NCI-H2171 (cell line): ENCODE measurements at regions not wholly inside any gene's neighbourhood (a gene's known extent, or its start where the extent isn't known, plus 50 kb on each side); places are given as distances from the start of the nearest gene placed in this dataset.
"Not testable (repeated sequence)": the region's sequence is repeated elsewhere in the genome, so short reads cannot be mapped to it uniquely, and the experiment has no call there.

ENCODE experiments used
- DNase-seq: peaks from one replicate; lab custom pipeline; 2025; lab: John Stamatoyannopoulos, UW

DNA sequence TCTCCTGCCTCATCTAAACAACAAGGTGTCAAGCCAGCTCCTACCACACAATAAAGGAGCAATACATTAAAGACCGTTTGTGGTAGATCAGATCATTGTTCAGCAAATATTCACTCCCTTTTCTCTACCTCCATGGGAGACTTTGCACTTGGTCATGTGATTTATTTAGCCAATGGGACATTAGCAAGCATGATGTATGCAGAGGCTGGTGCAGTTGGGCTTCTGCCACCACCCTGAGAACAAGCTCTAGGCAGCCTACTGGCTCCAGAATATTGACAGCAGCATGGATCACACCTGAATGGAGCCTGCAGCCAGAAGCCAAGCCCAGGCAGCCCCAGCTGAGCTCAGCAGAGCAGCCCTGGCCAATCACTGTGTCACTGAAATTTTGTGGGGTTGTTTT, 99.4 kb upstream of the UBE2E2 start:
- no peak for DNase-seq

DNA sequence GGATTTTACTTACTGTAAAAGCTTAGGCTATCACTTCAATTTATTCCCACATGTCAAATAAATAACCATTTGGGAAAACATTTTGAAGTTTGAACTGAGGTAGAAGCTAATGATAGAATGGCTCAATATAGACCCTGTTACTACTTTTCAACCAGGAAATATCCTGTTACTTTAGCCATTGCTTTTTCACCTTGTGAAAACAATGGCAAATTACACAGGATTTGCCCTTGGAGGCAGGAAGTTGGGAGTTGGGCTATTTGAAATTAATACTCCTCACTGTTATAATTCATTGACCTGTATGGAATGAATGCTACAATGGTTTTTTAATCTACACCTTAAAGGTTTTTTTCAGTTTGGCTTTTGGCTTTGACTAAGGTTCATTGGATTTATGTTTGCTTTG, 98.1 kb upstream of the UBE2E2 start:
- no peak for DNase-seq

DNA sequence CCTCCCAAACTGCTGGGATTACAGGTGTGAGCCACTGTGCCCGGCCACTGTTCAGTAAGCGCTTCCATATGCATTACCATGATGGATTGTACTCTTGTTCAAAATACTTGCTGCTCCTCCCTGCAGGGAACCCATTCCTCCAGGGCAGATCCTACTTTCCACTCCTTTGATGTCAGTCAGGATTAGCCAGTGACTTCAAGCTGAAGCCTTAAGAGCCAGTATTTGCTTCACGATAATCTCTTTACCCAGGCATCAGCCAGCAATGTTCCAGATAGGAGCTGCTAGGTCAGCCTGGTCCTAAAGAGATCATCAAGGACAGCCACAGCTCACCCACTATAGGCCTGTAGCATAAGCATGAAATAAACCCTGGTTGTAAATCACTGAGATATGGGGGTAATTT, 96.5 kb upstream of the UBE2E2 start:
- DNase-seq, result no peak

DNA sequence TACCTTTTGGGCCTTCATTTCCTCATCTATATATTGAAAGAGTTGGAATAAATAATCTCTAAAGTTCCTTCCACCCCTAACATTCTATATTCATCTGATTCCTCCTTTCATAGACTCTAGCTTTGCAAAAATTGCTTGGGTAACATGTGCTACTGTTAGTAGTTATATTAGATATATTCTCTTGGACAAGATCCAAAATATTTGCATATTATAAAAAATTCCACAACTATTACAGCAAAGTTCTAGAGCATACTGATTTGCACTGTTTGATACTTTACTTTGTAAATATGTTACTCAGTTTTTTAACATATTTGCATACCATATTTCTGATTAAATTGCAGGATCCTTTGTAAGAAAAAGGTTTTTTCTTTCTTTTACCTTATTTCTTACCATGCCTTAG, 95.9 kb upstream of the UBE2E2 start:
- DNase-seq, result no peak

DNA sequence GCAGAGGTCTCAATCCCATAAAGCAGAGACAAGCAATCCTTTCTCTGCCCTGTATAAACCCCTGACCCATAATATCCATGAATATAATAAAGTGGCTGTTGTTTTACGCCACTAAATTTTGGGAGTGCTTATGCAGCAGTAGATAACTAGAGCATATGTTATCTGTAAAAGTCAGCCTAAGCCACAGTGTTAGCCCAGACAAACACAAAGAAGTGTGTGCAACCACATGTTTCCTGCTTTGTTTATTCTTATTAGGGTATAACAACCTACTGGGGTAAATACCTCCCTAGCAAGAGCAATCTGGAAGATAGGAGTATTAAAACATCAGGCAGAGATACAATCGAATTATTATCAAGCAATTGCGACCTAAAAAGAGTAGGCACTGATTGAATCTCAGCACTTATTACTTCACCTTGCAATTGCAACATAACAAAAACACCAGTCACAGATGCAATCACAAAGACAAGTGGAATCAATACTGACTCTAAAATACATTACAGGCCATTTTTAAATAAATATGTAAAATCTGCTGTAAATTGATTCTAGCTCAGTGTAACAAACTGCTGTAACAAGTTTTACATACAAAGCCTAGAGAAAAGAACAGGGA, 94.6 kb upstream of the UBE2E2 start:
- no peak for DNase-seq

DNA sequence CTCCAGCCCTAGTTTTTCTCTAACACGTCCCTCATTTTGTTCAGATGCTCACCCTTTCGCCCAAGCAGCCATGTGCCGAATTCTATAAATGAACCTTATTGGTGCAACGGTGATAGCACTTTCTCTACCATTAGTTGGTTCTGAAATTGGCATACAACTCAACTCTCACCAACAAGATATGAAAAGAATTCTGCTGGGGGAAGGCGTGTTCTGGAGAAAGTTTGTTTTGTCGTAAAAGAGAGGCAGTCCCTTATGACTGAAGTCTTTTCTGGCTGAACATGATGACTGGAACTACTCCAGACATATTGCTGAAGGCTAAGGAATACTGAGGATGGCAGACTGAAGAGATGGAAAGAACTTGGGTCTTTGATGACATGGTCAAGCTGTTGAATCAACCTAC, 91.8 kb upstream of the UBE2E2 start:
- no peak for DNase-seq

DNA sequence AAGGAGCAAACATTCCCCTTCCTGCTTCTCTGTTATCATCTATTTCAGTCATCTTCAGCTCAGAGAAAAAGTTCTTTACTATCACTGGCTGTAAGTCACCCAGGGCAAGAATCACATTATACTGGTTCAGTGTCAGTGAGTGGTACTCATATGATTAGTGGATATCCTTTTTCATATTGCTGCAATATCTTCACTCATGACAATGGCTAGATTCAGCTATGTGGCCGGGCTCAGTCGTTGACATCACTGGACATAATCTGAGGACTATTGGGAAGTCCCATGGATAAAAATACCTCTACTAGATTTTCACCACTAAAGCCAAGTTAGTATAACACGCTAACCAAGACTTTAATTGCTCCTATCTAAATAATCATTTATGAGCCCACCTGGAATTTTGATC, 91.3 kb upstream of the UBE2E2 start:
- no peak for DNase-seq

DNA sequence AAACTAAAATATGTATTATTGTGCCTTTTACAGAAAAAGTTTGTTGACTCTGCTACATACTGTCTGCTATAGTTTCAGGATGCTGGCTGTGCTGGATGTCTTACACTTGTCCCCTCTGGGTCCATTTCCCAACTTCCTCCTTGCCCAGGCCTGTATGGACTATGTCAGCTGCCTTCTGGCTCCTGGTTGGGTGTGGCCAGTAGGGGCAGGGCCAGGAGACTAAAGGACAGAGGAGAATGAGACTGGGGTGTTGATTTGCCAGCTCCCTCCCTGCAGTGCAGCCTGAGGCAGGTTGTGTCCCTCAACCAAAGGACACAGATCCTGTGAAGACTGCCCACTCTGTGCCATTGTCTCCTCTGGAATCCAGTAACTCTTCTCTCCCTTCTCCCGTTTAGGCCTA, 90.6 kb upstream of the UBE2E2 start:
- no peak for DNase-seq

DNA sequence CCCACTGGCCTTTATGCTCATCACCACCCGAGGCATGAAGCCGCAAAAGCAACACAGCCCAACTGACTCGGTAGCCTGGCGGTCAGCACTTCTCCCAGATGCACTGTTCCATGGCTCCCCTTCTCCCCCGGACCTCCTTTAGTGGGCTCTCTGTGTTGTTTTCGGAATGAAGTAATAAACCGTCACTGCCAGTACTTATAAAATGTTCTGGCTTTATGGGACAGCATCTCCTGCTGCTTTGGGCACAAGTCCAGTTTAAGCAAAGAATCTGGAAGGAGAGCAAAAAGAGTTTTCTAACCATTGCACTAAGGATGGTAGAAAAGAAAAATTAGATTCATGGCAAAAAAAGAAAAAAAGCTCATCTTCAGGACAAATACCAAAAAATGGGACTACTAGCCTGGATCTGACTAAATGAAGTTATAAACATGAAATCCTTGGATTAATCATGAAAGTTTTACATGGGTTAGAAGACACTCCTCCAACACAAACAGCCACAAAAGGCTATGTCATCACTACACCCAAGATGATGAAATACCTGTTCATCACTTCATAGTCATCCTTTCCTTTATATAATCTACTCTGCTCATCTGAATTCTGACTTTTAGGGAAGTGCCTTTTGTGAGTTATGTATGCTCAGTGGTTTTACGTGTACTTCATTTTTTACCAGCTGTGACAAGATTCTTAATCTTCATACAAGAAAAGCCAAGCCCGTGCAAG, 89.5 kb upstream of the UBE2E2 start:
- DNase-seq, result no peak

DNA sequence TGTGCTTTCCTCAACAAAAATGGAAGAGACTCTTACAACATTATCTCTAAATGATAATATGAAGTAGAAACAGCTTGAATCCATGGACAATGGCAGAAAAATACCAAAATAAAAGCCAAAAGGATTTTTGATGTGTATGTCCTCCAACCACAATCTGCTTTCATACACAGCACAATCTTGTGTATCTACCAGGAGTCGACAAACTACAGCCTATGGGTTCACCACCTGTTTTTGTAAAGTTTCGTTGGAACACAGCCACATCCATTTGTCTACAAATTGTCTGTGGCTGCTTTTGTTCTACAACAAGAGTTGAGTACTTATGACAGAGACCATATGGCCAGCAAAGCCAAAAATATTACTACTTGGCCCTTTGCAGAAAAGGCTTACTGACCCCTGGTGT, 88.7 kb upstream of the UBE2E2 start:
- no peak for DNase-seq

DNA sequence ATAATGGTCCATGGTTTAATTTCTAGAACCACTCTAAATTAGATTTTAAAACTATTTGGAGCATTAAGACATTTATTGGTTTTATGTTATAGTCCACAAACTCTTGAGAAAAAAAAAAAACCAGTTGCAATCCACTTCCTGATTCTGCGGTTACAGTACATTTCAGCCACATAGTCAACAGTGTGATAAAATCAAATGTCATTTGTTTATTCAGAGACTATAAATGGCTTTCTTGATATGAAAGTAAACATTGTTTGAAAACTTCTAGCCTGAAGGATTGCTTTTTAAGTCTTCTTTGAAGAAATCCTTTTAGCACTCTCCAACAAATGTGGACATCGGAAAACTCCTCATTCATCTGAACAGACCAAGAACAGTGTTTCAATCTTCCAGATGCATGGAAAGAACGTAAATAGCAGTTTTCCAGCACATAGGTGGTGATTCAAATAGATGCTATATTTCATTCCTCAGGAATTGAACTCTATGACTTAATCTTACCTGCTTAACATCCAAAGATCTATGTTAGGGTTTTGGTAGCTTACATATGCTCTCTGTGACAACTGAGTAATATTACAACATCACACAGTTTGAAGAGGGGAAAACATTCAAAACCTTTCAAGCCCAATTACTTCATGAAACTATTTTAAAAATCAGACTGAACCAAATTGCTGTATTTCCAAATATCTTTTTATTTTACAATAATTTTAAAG, 87.8 kb upstream of the UBE2E2 start:
- no peak for DNase-seq

DNA sequence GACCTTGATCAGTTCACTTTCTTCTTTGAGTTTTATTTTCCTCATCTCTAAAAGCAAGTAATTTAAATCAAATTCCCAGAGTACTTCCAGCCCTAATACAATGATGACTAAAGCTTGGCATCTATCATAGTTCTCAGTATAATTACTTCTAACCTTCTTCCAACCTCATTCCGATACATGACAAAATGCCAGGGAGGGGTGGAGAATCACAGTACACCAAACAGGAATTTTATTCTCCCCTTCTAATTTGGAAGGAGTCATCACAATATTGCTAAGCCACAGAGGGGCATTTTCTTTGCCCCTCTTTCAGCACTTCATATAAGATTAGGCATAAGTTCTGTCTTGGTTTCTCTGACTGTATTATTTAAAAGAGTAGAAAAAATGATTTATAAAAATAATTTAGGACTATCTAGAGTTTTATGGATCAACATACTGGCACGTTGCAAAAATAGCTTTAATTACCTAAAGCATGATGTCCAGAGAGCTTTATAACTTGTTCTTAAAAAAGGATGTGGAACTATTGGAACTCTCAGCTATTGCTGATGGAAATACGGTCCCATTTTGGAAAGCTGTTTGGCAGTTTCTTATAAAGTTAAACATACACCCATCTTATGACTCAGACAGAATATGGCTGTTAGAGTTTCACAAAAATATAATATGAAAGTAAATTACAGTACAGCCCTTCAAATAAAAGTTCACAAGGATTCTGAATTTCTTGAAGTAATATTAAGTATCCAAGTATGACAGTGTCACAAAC, 86.9 kb upstream of the UBE2E2 start:
- DNase-seq, result no peak

DNA sequence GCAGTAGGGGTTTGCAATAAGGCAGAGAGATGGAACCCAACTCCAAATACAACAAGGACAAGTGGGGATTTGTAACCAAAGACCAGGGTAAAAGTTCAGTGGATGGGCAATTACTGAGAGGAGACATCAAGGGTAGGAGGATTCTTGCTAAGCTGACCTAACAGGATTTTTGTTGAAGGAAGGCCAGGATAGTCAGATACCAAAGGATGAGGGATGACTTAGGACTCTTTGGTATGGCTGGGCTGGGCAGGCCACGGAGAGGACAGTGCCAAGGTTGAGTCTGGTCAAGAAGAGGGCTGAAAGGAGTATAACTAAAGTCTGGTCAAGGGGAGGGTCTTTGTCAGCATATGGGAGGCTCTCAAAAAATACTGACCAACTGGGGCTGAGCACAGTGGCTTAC, 85.3 kb upstream of the UBE2E2 start:
- no peak for DNase-seq

DNA sequence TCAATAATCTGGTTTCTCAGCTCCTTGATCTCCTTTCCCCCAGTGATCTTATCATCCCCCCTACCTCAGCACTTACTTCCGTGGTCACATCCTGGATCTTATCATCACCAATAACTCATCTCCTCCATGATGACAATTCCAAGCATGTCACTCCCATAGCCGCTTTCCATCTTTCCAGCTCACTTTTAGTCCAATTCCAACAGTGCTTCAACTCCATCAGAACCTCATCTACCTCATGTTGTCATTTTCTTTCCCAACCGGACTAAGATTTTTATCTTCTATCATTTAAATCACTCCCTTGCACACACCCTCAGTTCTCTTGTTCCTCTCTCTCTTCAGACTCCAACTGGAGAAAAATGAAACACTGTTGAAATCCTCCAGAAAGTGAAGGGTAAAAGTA, 75.9 kb upstream of the UBE2E2 start:
- DNase-seq, result no peak

DNA sequence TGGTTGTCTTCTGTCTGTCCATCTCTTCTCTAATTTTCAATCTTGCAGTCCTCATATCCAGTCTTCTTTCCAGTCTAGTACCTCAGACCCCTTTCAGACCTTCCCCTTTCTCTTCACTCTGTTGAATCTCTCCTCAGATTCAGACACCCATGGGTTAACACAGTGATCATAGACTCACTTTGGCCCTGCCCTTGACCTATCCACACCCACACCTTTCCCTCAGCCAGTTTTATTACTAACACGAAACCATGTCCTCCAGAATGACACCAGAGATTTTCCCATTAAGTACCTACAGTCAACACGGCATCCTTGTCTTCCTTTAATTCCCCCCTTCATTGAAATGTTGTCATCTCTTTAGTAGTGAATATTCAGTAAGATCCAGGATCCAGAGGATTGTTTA, 74.5 kb upstream of the UBE2E2 start:
- DNase-seq, result no peak

DNA sequence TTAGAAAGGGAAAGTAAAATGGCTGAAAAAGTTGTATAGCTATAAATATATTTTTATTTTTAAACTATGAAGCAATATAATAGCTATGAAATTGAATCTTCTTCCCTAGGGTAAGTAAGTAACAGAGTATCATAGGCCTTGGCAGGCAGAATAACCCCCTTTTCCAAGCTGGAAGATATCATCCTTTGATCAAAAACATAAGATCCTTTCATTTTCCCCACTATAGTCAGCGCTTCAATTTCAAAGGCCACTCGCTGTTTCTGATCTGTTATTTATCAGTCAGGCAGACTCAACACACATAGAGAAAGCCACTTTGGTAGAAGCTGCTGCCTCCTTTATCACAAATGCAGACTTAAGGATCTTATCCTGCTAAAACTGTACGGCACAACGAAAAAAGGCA, 74.0 kb upstream of the UBE2E2 start:
- DNase-seq, result no peak

DNA sequence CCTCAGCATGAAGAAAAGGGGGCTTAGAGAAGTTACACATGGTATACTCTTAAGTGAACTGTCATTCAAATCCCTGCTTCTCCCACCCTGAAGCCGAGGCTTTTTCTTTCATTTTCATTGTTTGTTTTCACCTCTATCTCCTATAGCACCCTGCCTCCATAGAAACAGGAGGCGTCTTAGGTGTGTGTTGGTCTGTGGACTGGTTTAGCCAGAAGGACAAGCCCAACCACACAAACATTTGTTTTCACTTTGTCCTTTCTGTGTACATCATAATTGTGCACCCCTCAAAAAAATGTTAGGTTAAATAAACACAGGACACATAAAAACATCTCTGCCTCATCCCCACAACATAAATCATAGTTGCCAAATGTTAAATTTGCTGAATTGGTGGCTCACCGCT, 73.3 kb upstream of the UBE2E2 start:
- DNase-seq, result no peak

DNA sequence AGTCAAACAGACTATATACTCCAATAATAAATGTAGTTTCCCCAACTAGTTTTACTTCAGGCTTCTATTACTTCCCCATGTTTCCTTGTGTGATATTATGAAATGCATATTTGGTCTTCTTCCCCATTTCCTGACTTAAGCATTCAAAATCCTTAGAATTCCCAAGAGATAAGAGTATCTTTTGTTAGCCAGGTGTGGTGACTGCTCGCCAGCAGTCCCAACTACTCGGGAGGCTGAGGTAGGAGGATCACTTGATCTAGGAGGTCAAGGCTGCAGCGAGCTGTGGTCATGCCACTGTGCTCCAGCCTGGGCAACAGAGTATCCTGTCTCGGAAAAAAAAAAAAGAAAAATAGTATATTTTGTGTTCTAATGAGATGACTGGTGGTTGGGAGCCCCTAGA, 72.7 kb upstream of the UBE2E2 start:
- DNase-seq, result no peak

DNA sequence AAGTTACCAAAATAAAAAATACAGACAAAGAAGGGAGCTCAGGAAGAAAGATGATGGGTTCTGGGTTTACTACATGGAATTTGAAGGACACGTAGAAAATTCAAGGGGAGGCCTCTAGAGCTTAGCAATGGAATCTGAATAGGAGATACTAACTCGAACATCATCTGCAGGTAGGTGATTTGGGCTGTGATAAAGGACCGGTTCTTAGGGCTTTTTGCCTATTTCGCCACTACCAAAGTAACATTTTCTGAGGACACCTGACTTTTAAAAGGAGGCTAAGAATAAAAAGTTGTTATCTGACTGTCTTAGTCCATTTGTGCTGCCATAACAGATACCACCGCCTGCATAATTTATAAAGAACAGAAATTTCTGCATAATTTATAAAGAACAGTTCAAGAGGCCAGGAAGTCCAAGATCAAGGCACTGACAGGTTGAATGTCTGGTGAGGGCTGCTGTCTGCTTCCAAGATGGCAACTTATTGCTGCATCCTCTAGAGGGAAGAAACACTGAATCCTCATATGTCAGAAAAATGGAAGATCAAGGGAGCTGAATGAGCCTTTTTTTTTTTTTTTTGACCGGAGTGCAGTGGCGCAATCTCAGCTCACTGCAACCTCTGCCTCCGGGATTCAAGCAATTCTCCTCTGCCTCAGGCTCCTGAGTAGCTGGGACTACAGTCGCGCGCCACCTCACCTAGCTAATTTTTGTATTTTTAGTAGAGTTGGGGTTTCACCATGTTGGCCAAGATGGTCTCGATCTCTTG, 67.9 kb upstream of the UBE2E2 start:
- no peak for DNase-seq

DNA sequence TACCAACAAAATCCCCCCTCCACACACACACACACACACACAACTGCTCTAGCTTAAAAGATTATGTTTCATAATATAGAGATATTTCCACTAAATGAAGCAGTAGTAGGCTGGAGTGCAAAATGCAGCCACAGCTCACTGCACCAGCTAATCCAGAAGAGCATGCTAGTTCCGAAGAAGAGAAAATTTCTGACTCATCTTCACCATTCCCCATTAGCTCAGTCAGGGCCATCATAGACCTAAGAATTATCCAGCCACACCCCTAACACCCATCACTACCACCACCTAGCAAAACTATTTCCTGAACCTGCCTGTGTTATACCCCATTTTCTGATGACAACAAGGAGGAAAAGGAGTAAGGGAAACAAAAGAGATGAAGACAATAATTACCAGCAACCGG, 67.1 kb upstream of the UBE2E2 start:
- DNase-seq, result no peak

DNA sequence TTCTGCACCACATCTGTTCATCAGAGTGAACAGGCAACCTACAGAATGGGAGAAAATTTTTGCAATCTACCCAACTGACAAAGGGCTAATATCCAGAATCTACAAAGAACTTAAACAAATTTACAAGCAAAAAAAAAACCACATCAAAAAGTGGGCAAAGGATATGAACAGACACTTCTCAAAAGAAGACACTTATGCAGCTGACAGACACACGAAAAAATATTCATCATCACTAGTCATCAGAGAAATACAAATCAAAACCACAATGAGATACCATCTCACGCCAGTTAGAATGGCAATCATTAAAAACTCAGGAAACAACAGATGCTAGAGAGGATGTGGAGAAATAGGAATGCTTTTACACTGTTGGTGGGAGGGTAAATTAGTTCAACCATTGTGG, 59.1 kb upstream of the UBE2E2 start:
- DNase-seq, result not testable (repeated sequence)

DNA sequence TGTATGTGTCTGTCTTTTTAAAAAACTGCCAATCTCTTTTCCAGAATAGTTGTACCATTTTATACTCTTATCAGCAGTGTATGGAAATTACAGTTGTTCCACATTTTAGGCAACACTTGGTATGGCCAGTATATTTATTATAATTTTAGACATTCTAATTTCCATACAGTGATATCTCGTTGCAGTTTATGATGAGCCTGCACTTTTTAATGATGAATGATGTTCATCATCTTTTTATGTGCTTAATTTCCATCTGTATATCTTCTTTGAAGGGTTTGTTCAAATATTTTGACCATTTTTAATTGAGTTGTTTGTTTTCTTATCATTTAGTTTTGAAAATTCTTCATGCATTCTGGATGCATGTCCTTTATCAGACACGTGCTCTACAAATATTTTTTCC, 57.0 kb upstream of the UBE2E2 start:
- no peak for DNase-seq
